PFSK-1 (cell line): ENCODE measurements at regions not wholly inside any gene's neighbourhood (a gene's known extent, or its start where the extent isn't known, plus 50 kb on each side); places are given as distances from the start of the nearest gene placed in this dataset.
A peak's percentile ranks its signal among the peaks of the same experiment; 100 is the strongest.

Source experiments
- FOXP2 ChIP-seq: optimal IDR thresholded peaks from 2 replicates; pipeline ENCODE3; 2011; ENCODE audit warnings: borderline replicate concordance, control low read depth, inconsistent platforms; ENCODE audit not compliant: insufficient read depth; ENCODE audit errors: extremely low read length, extremely low read depth
- POLR2AphosphoS5 ChIP-seq: IDR thresholded peaks from 2 replicates; pipeline ENCODE4 v1.6.1; 2012; ENCODE audit warnings: low read depth, mild to moderate bottlenecking, control low read depth, low read length, moderate library complexity
- SIN3A ChIP-seq: IDR thresholded peaks from 2 replicates; pipeline ENCODE4 v1.6.1; 2012; ENCODE audit warnings: mild to moderate bottlenecking, low read length, moderate library complexity, borderline replicate concordance; ENCODE audit not compliant: insufficient read depth
- TAF1 ChIP-seq: IDR thresholded peaks from 2 replicates; pipeline ENCODE4 v1.6.1; 2012; ENCODE audit warnings: low read length, control low read depth, borderline replicate concordance; ENCODE audit not compliant: insufficient read depth
- TF ChIP-seq, protein P1 (sequence below), 2 experiments: IDR thresholded peaks; 2 replicates each; pipeline versions ENCODE4 v1.6.1 to v1.8.0; 2011 to 2012; ENCODE audit warnings: low read depth in 2 of 2, low read length in 2 of 2, control low read depth in 1 of 2, inconsistent platforms in 1 of 2, mild to moderate bottlenecking in 1 of 2, moderate library complexity in 1 of 2; ENCODE audit not compliant: insufficient read depth in 1 of 2

DNA sequence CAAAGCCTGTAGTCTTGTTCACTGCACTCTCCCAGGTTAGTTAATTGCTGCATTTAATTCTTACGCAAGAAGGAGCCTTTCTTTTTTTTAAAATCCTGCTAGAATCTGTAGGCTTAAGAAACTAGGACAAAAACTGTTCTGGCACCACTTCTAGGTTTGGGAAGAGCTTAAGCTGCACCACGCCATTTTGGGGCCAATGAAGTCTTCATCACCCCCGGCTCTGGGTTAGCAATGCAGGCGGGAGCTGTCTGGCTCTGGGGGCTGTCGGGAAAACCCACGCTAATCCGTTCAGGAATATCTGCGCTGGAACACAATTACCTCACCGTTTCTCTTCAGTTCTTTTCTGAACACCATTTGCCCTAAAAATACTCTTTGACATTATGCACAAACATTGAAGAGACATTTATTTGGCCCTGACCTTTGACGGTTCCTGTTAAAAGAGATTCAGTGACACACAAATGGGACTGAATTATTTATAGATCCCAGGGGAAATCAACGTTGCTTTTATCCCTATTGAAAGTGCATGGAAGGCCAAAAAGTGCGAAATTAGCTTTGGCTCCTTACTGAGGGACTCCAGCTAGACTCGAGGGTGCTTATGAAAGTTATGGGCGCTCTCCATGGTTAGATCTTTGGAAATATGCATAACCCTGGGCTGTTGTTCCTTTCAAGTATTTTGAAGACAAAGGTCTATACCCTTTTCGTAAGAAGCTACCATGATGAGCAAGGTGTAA, 249.2 kb downstream of the HAPSTR1 start:
- no peak for TF ChIP-seq TAF1
- no peak for TF ChIP-seq POLR2AphosphoS5
- TF ChIP-seq, protein P1, sequence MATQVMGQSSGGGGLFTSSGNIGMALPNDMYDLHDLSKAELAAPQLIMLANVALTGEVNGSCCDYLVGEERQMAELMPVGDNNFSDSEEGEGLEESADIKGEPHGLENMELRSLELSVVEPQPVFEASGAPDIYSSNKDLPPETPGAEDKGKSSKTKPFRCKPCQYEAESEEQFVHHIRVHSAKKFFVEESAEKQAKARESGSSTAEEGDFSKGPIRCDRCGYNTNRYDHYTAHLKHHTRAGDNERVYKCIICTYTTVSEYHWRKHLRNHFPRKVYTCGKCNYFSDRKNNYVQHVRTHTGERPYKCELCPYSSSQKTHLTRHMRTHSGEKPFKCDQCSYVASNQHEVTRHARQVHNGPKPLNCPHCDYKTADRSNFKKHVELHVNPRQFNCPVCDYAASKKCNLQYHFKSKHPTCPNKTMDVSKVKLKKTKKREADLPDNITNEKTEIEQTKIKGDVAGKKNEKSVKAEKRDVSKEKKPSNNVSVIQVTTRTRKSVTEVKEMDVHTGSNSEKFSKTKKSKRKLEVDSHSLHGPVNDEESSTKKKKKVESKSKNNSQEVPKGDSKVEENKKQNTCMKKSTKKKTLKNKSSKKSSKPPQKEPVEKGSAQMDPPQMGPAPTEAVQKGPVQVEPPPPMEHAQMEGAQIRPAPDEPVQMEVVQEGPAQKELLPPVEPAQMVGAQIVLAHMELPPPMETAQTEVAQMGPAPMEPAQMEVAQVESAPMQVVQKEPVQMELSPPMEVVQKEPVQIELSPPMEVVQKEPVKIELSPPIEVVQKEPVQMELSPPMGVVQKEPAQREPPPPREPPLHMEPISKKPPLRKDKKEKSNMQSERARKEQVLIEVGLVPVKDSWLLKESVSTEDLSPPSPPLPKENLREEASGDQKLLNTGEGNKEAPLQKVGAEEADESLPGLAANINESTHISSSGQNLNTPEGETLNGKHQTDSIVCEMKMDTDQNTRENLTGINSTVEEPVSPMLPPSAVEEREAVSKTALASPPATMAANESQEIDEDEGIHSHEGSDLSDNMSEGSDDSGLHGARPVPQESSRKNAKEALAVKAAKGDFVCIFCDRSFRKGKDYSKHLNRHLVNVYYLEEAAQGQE (IDR thresholded peaks at IDR 0.05; ENCODE audit: insufficient read depth in 1 of 2, low read depth in 2 of 2, low read length in 2 of 2) = peak; percentile 38 to 78; a peak in 2 of 4 replicates

DNA sequence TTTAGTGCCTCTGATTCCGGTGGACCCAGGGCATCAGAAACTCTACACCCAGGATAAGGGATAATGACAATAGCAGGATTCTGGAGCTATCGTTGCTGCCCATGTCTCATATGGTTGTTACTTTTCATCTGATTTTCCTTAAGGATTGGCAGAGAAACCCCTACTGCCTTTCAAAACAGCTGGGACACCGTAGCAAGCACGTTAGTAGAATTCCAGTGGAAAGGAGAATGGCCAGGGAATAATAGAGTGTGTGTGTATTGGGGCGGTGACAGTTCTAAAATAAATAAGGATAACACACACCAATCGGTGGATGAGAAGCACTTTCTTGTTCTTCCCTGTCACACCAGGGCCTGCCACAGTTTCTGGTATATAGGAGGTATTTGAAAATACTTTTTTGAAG, 251.8 kb downstream of the HAPSTR1 start:
- TF ChIP-seq POLR2AphosphoS5 (no peak), FOXP2 (no peak), SIN3A (no peak), TAF1 (no peak)
- TF ChIP-seq, protein P1 (IDR thresholded peaks at IDR 0.05; ENCODE audit: insufficient read depth in 1 of 2, low read depth in 2 of 2, low read length in 2 of 2) = no peak

DNA sequence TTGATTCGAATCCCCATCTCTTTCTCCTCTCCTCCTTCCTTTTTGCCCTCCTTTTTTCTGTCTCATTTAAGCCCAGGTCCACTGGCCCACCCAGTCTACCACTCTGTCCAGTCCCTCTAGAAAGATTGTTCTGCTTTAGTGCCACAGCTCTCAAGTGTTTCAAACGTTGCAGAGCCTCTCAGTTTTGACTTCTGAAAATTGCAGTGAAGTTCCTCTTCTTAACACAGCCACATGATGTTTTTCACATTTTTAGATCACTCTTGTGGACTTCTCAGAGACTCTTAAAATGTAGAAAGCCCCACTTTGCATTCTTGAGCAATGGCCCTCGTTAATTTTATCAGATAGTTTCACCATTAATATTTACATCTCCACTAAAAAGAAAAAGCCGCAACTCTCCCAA, 253.1 kb downstream of the HAPSTR1 start:
- TF ChIP-seq FOXP2 (no peak), TAF1 (no peak), POLR2AphosphoS5 (no peak)
- TF ChIP-seq, protein P1 (IDR thresholded peaks at IDR 0.05; ENCODE audit: insufficient read depth in 1 of 2, low read depth in 2 of 2, low read length in 2 of 2) = no peak

DNA sequence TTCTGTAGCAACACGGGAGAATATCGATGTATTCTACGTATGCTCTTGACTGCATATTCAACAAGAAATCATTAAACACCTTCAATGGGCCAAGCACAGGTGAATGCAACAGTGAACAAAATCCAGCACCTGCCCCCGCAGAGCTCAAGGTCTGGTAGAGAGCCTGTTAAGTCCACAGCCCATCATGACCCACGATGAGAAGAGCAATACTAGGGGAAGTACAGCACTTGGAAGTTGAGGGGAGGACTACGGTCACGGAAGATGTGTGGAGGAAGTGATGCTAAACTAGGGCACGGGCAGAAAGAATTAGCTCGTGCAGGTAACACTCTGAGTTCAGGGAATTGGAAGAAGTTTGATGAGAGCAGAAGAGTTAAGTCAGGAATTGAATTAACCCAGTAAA, 253.6 kb downstream of the HAPSTR1 start:
- no peak for TF ChIP-seq POLR2AphosphoS5
- no peak for TF ChIP-seq FOXP2
- TF ChIP-seq TAF1 = no peak
- TF ChIP-seq SIN3A = no peak
- TF ChIP-seq, protein P1 (IDR thresholded peaks at IDR 0.05; ENCODE audit: insufficient read depth in 1 of 2, low read depth in 2 of 2, low read length in 2 of 2) = no peak

DNA sequence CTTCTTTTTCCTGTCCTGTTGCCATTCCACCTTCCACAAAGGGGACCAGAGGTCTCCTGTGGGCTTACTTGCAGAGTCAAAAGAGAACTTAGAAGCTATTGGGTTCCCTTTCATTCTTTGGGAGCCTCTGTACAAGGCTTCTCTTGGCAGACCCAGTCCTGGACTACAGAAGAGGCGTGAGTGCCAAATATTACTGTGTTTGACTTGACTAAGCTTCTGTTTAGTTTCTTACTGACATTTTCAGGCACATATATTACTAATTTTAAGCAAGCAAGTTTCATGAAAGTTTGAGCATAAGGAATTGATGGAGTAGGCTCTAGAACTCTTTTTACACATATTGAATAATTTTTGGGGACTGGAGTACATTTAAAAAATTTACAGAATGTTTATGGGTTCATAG, 254.4 kb downstream of the HAPSTR1 start:
- no peak for TF ChIP-seq FOXP2
- TF ChIP-seq, protein P1 (IDR thresholded peaks at IDR 0.05; ENCODE audit: insufficient read depth in 1 of 2, low read depth in 2 of 2, low read length in 2 of 2) = no peak
- TF ChIP-seq TAF1 = no peak
- no peak for TF ChIP-seq POLR2AphosphoS5
- TF ChIP-seq SIN3A = no peak
